Cardiac fibroblast (primary cell): ENCODE measurements at regions not wholly inside any gene's neighbourhood (a gene's known extent, or its start where the extent isn't known, plus 50 kb on each side); places are given as distances from the start of the nearest gene placed in this dataset.

ENCODE experiments used
- DNase-seq, 2 donors: peaks; one replicate each; pipeline versions ENCODE4 v3.0.0 to v3.0.0-alpha.2; 2010; ENCODE audit warnings: low read depth in 2 of 2
- H3K4me3 ChIP-seq, 2 donors: replicated peaks in 1 of 2; 1 replicate in 1 of 2; 2 replicates in 1 of 2; pipeline ENCODE4 v1.5.1; 2011; ENCODE audit warnings: low read depth in 2 of 2, low read length in 2 of 2, mild to moderate bottlenecking in 2 of 2, moderate library complexity in 1 of 2
- CTCF ChIP-seq: IDR thresholded peaks from one replicate; pipeline ENCODE4 v1.5.1; 2011; ENCODE audit warnings: low read depth, mild to moderate bottlenecking, low read length, inconsistent platforms

DNA sequence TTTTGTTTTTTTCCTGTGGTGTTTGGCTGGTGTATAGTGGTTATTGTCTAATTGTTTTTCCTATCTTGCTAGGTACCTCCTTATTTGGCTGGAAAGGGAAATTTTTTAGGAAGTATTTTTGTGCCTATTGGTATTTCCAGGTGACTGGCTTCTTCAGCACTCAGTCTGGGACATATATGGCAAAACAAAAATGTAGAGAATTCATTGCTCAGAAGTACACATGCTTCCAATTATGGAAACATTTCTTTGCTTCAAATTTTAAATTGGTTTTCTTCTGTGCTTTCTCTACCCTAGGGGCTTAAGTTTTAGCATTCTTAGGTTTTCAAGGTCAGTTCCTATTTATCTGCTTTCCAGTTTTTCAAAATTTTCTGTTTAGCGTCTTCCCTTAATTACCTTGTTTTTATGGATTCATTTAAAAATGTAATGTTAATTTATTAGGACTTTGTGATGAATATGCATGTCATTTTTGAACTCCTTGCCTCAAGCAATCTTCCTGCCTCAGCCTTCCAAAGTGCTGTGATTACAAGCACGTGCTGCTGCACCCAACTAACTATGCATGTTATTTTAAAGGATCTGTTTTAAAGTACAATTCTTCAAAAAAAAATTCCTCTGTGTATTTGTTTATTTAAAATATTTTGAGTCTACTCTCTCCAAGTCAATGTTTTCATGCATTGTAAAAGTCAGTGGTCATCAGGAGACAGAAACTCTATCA lies 231.9 kb upstream of the DPPA4 start:
- TF ChIP-seq CTCF: no peak
- no peak overlapping the region for H3K4me3 ChIP-seq
- no peak for DNase-seq

GRCh38 chr3:109570408-109570807 lies 233.1 kb upstream of the DPPA4 start:
- no peak for TF ChIP-seq CTCF
- DNase-seq: no peak
- no peak overlapping the region for H3K4me3 ChIP-seq

GRCh38 chr3:109572301-109572700 lies 235.0 kb upstream of the DPPA4 start:
- DNase-seq: no peak
- no peak for TF ChIP-seq CTCF
- no peak overlapping the region for H3K4me3 ChIP-seq

GRCh38 chr3:109596991-109597390 lies 259.6 kb upstream of the DPPA4 start:
- no peak for DNase-seq
- no peak for TF ChIP-seq CTCF
- H3K4me3 ChIP-seq: no peak overlapping the region

DNA sequence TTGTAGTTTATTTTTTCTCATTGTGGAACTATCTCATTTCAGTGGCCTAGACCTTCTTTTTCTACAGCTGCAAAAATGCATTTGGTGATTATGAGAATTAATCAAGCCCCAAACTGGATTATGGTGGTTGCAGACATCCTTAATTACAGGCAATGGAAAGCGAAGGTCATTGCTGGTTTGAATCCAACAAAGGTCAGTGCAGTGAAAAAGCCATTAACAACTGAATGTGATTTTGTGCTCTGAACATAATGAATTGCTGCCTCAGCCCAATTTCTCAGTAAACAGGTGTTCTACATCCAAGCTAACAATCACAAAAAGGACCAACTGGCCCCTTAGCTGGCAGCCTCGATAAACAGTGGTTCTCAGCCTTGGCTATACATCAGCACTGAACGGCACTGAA lies 260.1 kb upstream of the DPPA4 start:
- no peak for TF ChIP-seq CTCF
- DNase-seq: no peak
- no peak overlapping the region for H3K4me3 ChIP-seq

- no peak overlapping the region for H3K4me3 ChIP-seq
- no peak for DNase-seq
- TF ChIP-seq CTCF: no peak
Observed at GRCh38 chr3:109607897-109608296, 270.6 kb upstream of the DPPA4 start.

GRCh38 chr3:109608574-109608973 lies 271.2 kb upstream of the DPPA4 start:
- TF ChIP-seq CTCF: no peak
- H3K4me3 ChIP-seq: no peak overlapping the region
- no peak for DNase-seq
